Breast epithelium (tissue), 3 donors: ENCODE measurements at regions not wholly inside any gene's neighbourhood (a gene's known extent, or its start where the extent isn't known, plus 50 kb on each side); places are given as distances from the start of the nearest gene placed in this dataset.

Experiments
- POLR2AphosphoS5 ChIP-seq, 3 donors: sonication (generic); formaldehyde crosslinking; IDR thresholded peaks; one replicate each; pipeline ENCODE4 v1.6.1; 2017; ENCODE audit warnings: antibody characterized with exemption in 3 of 3
- TF ChIP-seq, protein P1 (sequence below), 3 donors: fragments of 450-650 bp; IDR thresholded peaks; one replicate each; pipeline ENCODE4 v1.5.1; 2016 to 2017; ENCODE audit warnings: antibody characterized with exemption in 3 of 3, mild to moderate bottlenecking in 3 of 3, moderate library complexity in 3 of 3

DNA sequence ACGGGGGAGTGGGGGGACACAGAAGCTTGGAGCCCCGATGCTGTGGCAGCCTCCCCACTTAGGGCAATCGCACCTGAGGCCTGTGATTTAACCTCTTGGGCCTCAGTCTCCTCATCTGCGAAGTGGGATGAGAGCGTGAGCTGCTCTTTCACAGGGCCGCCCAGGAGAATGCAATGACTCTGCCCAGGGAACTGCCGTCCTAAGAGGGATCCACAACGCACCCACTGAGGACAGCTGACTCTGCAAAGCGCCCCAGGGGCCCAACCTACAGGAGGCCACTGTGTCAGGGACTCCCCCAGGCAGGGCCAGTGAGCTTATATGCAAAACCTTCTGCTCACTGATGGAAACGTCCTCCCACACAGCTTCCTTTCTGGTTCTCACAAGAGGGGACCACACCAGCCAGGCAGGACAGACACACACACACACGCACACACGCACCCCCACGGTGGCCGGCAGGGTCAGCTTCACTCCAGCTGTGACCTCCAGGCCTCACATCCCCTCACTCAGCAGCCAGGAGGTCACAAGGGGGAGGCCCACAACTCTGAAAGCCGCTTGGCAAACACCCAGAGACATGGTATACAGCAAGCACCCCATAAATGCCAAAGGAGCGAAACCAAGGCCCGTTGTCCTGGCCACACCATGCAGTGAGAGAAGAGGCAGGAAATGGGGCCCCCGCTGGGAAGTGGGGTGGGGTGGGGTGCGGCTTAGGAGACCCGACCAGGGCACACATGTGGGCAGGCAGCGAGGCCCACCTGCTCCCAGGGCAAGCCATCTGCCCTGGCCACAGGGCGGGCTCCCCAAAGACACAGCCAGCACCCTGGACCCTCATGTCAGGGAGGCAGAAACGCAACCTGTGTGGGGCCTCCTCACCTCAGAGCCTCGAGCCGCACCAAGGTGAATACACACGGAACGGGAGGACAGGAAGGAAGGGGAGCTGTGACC lies 73.3 kb downstream of the NCOR2 start:
- TF ChIP-seq, protein P1, sequence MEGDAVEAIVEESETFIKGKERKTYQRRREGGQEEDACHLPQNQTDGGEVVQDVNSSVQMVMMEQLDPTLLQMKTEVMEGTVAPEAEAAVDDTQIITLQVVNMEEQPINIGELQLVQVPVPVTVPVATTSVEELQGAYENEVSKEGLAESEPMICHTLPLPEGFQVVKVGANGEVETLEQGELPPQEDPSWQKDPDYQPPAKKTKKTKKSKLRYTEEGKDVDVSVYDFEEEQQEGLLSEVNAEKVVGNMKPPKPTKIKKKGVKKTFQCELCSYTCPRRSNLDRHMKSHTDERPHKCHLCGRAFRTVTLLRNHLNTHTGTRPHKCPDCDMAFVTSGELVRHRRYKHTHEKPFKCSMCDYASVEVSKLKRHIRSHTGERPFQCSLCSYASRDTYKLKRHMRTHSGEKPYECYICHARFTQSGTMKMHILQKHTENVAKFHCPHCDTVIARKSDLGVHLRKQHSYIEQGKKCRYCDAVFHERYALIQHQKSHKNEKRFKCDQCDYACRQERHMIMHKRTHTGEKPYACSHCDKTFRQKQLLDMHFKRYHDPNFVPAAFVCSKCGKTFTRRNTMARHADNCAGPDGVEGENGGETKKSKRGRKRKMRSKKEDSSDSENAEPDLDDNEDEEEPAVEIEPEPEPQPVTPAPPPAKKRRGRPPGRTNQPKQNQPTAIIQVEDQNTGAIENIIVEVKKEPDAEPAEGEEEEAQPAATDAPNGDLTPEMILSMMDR (IDR thresholded peaks at IDR 0.05), result no peak
- no peak for TF ChIP-seq POLR2AphosphoS5 (IDR thresholded peaks at IDR 0.05)
